ENCODE measurements at regions not wholly inside any gene's neighbourhood (a gene's known extent, or its start where the extent isn't known, plus 50 kb on each side); places are given as distances from the start of the nearest gene placed in this dataset.

DNA sequence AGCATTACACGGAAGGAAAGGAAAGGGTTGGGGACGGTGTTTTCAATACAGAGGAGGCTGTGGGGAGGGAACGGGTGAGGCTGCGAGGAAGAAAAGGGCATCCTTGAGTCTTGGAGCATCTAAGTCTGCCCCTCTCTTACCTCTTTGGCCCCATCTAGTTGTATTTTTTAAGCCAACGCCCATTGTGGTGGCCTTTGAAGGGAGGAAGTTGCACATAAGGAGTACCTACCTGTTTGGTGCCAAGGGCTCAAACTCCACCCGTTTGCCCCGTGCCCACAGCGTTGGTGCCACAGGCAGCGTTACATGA lies 146.1 kb upstream of the UMPS start:
- TF ChIP-seq, protein P1, sequence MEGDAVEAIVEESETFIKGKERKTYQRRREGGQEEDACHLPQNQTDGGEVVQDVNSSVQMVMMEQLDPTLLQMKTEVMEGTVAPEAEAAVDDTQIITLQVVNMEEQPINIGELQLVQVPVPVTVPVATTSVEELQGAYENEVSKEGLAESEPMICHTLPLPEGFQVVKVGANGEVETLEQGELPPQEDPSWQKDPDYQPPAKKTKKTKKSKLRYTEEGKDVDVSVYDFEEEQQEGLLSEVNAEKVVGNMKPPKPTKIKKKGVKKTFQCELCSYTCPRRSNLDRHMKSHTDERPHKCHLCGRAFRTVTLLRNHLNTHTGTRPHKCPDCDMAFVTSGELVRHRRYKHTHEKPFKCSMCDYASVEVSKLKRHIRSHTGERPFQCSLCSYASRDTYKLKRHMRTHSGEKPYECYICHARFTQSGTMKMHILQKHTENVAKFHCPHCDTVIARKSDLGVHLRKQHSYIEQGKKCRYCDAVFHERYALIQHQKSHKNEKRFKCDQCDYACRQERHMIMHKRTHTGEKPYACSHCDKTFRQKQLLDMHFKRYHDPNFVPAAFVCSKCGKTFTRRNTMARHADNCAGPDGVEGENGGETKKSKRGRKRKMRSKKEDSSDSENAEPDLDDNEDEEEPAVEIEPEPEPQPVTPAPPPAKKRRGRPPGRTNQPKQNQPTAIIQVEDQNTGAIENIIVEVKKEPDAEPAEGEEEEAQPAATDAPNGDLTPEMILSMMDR (IDR thresholded peaks at IDR 0.05; ENCODE audit: extremely low read depth, insufficient read depth, missing control alignments) = no peak
- in situ Hi-C loops (cut with MboI; ENCODE audit: low pct_unique_long_range_greater_than_20kb, low sequenced_read_pairs, unreplicated experiment) = no loop called here
- DNase-seq (ENCODE audit: low spot score) = no peak

DNA sequence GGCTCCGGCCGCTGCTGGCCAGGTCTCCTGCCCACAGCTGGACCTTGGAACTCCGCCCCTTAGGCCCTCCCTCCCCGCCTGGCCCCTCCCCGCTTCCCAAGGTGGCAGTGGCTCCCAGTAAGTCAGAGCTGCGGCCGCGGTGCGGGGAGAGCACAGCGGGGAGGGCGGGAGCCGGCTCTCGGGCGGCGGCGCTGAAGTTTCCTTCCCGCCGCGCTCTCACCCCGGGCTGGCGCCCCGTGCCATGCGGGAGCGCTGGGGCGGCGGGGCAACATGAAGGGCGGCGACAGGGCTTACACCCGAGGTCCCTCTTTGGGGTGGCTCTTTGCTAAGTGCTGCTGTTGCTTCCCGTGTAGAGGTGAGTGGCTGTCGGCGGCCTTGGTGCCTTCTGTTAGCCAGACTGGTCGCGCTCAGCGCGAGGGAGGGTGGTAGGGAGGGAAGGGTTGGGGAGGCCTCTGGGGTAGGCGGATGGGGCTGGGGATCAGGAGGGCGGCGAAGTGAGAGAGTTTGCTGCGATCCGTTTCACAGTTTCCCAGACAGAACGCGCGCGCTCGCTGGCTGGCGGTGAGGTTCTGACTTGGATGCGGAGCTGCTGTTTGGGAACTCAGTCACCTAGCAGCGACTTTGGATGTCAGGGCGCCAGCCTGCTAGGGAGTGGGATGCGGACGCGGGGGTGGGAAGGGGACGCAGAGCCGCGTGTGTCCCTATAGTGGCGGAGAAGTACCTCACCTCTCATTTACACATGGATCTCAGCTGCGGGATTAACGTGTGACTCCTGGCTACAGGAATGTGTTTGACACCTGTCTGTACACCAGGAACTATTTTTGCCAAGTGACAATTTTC lies 145.5 kb upstream of the UMPS start:
- TF ChIP-seq, protein P1 (IDR thresholded peaks at IDR 0.05; ENCODE audit: extremely low read depth, insufficient read depth, missing control alignments) = no peak
- in situ Hi-C loops (cut with MboI; ENCODE audit: low pct_unique_long_range_greater_than_20kb, low sequenced_read_pairs, unreplicated experiment) = no loop called here
- DNase-seq (ENCODE audit: low spot score) = peak; percentile 48

DNA sequence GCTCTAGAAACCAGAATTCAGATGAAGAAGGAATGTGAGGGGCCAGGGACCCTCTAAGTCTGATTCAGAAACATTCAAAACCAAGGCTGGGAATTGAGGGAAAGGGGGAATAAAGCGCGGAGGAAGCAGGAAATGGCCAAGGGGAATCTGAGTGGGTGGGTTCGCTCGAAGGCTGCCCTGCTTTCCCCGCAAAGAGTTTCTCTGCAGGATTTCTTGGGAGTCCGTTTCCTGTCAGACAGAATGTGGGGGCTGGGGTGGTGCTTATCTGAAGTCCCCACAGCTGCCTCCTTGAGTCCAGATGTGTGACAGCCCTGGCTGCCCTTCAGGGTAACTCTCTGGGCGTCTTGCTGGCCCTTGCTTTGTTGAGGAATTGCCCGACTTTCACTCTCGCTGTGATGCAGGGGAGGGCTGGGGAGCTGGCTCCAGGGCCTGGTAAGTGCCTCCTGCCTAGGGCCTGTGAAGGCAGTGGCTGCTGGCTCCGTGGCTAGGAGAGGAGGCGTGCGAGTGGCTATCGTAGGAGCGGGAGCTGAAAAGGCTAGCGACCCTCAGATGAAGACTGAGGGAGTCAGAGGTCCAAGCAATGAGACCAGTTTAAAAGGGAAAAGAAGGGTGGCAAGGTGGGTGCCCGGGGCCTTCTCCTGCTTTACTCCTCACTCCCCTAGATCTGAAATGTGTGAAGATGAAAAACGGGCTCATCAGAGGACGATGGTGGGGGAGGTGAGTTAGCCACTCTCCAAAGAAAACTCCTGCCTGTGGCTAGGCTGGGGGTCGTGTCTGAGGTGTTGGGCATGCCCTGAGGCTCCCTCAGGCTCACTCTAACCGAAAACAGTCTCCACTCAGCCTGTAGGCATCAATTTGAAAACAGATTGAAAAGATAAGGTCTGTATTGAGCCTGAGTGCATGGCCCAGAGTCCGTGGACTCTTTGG lies 143.9 kb upstream of the UMPS start:
- no peak for DNase-seq (ENCODE audit: low spot score)
- in situ Hi-C loops (cut with MboI; ENCODE audit: low pct_unique_long_range_greater_than_20kb, low sequenced_read_pairs, unreplicated experiment) = no loop called here
- TF ChIP-seq, protein P1 (IDR thresholded peaks at IDR 0.05; ENCODE audit: extremely low read depth, insufficient read depth, missing control alignments) = no peak

DNA sequence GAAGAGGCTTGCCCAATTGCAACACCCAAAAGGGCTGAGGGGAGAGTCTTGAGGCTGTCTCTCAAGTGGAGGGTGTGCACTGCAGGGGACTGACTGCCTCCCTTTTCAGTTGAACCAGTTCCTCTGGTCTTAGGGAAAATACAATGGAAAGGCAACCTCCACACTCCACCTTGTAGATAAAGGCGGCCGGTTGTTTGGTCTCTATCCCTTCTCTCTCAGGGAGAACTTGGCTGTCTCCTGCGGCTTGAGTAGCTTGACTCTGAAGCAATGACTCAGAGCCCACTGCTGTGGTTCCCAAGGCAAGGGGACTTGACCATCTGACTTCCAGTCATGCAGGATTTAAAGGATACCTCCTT lies 143.2 kb upstream of the UMPS start:
- TF ChIP-seq, protein P1 (IDR thresholded peaks at IDR 0.05; ENCODE audit: extremely low read depth, insufficient read depth, missing control alignments) = no peak
- in situ Hi-C loops (cut with MboI; ENCODE audit: low pct_unique_long_range_greater_than_20kb, low sequenced_read_pairs, unreplicated experiment) = no loop called here
- DNase-seq (ENCODE audit: low spot score) = no peak

GRCh38 chr3:124588036-124588435 lies 142.2 kb upstream of the UMPS start:
- DNase-seq (ENCODE audit: low spot score) = no peak
- TF ChIP-seq, protein P1 (IDR thresholded peaks at IDR 0.05; ENCODE audit: extremely low read depth, insufficient read depth, missing control alignments) = no peak
- in situ Hi-C loops (cut with MboI; ENCODE audit: low pct_unique_long_range_greater_than_20kb, low sequenced_read_pairs, unreplicated experiment) = no loop called here

DNA sequence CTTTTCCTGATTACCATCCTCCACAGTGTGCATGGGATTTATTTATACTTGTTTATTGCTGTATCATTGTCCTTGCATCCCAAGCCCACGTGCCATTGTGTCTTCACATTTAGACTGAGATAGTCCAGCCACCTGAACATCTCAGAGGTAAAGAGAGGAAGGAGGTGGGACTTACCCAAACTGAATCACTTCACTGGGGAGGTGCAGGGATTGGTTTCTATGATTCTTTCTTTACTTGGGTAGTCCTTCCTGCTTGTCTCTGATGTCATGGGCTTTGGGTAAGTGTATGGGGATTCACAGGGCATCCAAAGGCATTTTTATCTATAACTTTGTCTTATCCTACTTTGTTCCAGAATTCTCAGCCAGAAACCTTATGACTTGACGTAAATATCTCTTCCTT lies 141.5 kb upstream of the UMPS start:
- TF ChIP-seq, protein P1 (IDR thresholded peaks at IDR 0.05; ENCODE audit: extremely low read depth, insufficient read depth, missing control alignments) = no peak
- in situ Hi-C loops (cut with MboI; ENCODE audit: low pct_unique_long_range_greater_than_20kb, low sequenced_read_pairs, unreplicated experiment) = no loop called here
- no peak for DNase-seq (ENCODE audit: low spot score)
